Heart right ventricle (tissue), 16 donors: ENCODE measurements at regions not wholly inside any gene's neighbourhood (a gene's known extent, or its start where the extent isn't known, plus 50 kb on each side); places are given as distances from the start of the nearest gene placed in this dataset.

Source experiments
- ATAC-seq, 8 donors: fragments of 200-7000 bp; cut with Tn5 transposase; one replicate each; pipeline ENCODE4 v1.9.1; 2020; ENCODE audit warnings: mild to moderate bottlenecking in 8 of 8, moderate library complexity in 8 of 8, moderate number of reproducible peaks in 1 of 8
- DNase-seq, 2 donors: peaks; one replicate each; pipeline ENCODE4 v3.0.0-alpha.2; 2020
- H3K27ac ChIP-seq, 10 donors: fragments of 200-600 bp; sonication (generic) in 2 of 10; one replicate each; pipeline versions ENCODE4 v1.5.0 to v1.8.0; 2020 to 2022; ENCODE audit warnings: mild to moderate bottlenecking in 3 of 10
- H3K27me3 ChIP-seq, 7 donors: fragments of 200-600 bp; one replicate each; pipeline ENCODE4 v1.8.0; 2021 to 2022; ENCODE audit warnings: mild to moderate bottlenecking in 2 of 7
- H3K36me3 ChIP-seq, 9 donors: fragments of 200-600 bp; sonication (generic) in 1 of 9; one replicate each; pipeline versions ENCODE4 v1.5.0 to v1.8.0; 2020 to 2022; ENCODE audit warnings: mild to moderate bottlenecking in 2 of 9
- H3K4me1 ChIP-seq, 9 donors: fragments of 200-600 bp; sonication (generic) in 1 of 9; one replicate each; pipeline versions ENCODE4 v1.5.0 to v1.8.0; 2020 to 2022; ENCODE audit warnings: mild to moderate bottlenecking in 4 of 9
- H3K4me3 ChIP-seq, 10 donors: fragments of 200-600 bp; sonication (generic) in 2 of 10; one replicate each; pipeline versions ENCODE4 v1.5.0 to v1.8.0; 2020 to 2022; ENCODE audit warnings: mild to moderate bottlenecking in 7 of 10, moderate library complexity in 2 of 10
- H3K9me3 ChIP-seq, 11 donors: fragments of 200-600 bp in 10 of 11; sonication (generic) in 2 of 11; one replicate each; pipeline versions ENCODE4 v1.5.0 to v1.8.0; 2013 to 2022; ENCODE audit warnings: mild to moderate bottlenecking in 2 of 11, control low read depth in 1 of 11, moderate library complexity in 1 of 11
- CTCF ChIP-seq, 9 donors: fragments of 200-600 bp; sonication (generic) in 2 of 9; IDR thresholded peaks; one replicate each; pipeline versions ENCODE4 v1.5.0 to v1.8.0; 2021 to 2022; ENCODE audit warnings: antibody characterized with exemption in 9 of 9, mild to moderate bottlenecking in 5 of 9, moderate library complexity in 1 of 9
- WGBS, 2 donors: extraction: QIAGEN DNeasy Blood & Tissue Kit; methylation state at CpG; one replicate each; pipeline ENCODE4 v1.1.7; 2013; ENCODE audit warnings: inconsistent platforms in 1 of 2; 5-methylcytosine and 5-hydroxymethylcytosine counted together
- intact Hi-C, 10 donors: fragments of 100-400 bp; cut with DNase I; formaldehyde crosslinking; loops; one replicate each; pipeline versions ENCODE4 v1.11.1 to v1.14.2; 2022
- donor health status: Arrhythmogenic right ventricular cardiomyopathy.
- donor health status: ischemic (EF 13 %, LVEDD 7.1; RV severe dilation, severe dysfunction).
- donor health status: healthy with polysubstance abuse.
- donor health status: DM: no; HTN: yes; CAD: no.
- donor health status: DM: no; HTN: no; CAD: no.
- donor health status: ischemic (EF 25% LVEDD 6.9; RV normal size, moderate dysfunction).
- donor health status: ischemic (EF 25% LVEDD 5.7; RV mildly dilated, moderate dysfunction).
- donor health status: healthy.
- donor health status: DM: yes; HTN: yes; CAD: no.
- donor health status: Ischemic cardiomyopathy.
- donor health status: ischemic (EF 35%, LVEDD 5.7; RV mildly dilated, moderate dysfunction).
- donor health status: nonischemic (EF 11% LVEDD 7.7; RV severe dilation, severe dysfunction).
- donor health status: DM: yes; HTN: yes; CAD: no.
- donor health status: PGD.
- donor health status: ischemic (EF 29% LVEDD 5.4; RV normal size, mild dysfunction).
- donor health status: nonischemic (EF 23%, LVEDD 6.1; RV moderate dilation, normal function).

GRCh38 chr4:167419468-167420140 is 185.3 kb upstream of the SPOCK3 start:
- TF ChIP-seq CTCF (IDR thresholded peaks at IDR 0.05) = no peak
- DNase-seq (no peak), ATAC-seq (no peak)
- H3K36me3 ChIP-seq = no peaks in the 10 kb centered on the region
- no peaks in the 10 kb centered on the region for H3K4me1 ChIP-seq
- no peak overlapping the region for H3K4me3 ChIP-seq
- H3K9me3 ChIP-seq = peaks cover 0 to 12% (median 0%) of the 10 kb centered on the region in 11 donors
- intact Hi-C loops = no loop called here
- WGBS, 2 donors = 62 to 69% methylated on average over 3 of the region's 3 CpGs
- no peak overlapping the region for H3K27ac ChIP-seq
- H3K27me3 ChIP-seq = no peaks in the 10 kb centered on the region

GRCh38 chr4:167421201-167421600 is 186.9 kb upstream of the SPOCK3 start:
- intact Hi-C loops = no loop called here
- TF ChIP-seq CTCF (IDR thresholded peaks at IDR 0.05) = no peak
- WGBS, 2 donors = 36 to 53% methylated on average over 1 of the region's 1 CpG
- ATAC-seq (no peak), DNase-seq (no peak)
- Histone ChIP-seq H3K36me3 (no peaks in the 10 kb centered on the region), H3K4me3 (no peak overlapping the region), H3K9me3 (peaks cover 0 to 18% (median 0%) of the 10 kb centered on the region in 11 donors), H3K4me1 (no peaks in the 10 kb centered on the region), H3K27ac (no peak overlapping the region), H3K27me3 (no peaks in the 10 kb centered on the region)

GRCh38 chr4:167424341-167425256 is 190.3 kb upstream of the SPOCK3 start:
- H3K4me1 ChIP-seq = peaks cover 0 to 3% (median 0%) of the 10 kb centered on the region in 9 donors
- no peak overlapping the region for H3K27ac ChIP-seq
- intact Hi-C loops = no loop called here
- DNase-seq = no peak
- H3K27me3 ChIP-seq = no peaks in the 10 kb centered on the region
- H3K9me3 ChIP-seq = peaks cover 0 to 18% (median 0%) of the 10 kb centered on the region in 11 donors
- no peak overlapping the region for H3K4me3 ChIP-seq
- ATAC-seq = no peak
- no peak for TF ChIP-seq CTCF (IDR thresholded peaks at IDR 0.05)
- H3K36me3 ChIP-seq = no peaks in the 10 kb centered on the region
- WGBS, 2 donors = 76 to 81% methylated on average over 7 of the region's 7 CpGs

GRCh38 chr4:167428156-167428555 is 193.9 kb upstream of the SPOCK3 start:
- peaks cover 0 to 21% (median 3%) of the 10 kb centered on the region in 11 donors for H3K9me3 ChIP-seq
- no peak for TF ChIP-seq CTCF (IDR thresholded peaks at IDR 0.05)
- no peaks in the 10 kb centered on the region for H3K36me3 ChIP-seq
- peaks cover 0 to 3% (median 0%) of the 10 kb centered on the region in 9 donors for H3K4me1 ChIP-seq
- no peak overlapping the region for H3K27ac ChIP-seq
- intact Hi-C loops = no loop called here
- no peaks in the 10 kb centered on the region for H3K27me3 ChIP-seq
- DNase-seq = no peak
- H3K4me3 ChIP-seq = no peak overlapping the region
- 22 to 31% methylated on average over 5 of the region's 5 CpGs for WGBS, 2 donors
- ATAC-seq = peak in 4 of 8 donors; percentile 17 to 78 (median 49)
